Sigmoid colon (tissue), 6 donors: ENCODE measurements at regions not wholly inside any gene's neighbourhood (a gene's known extent, or its start where the extent isn't known, plus 50 kb on each side); places are given as distances from the start of the nearest gene placed in this dataset.

Source experiments
- DNase-seq: peaks from one replicate; pipeline ENCODE4 v3.0.0-alpha.2; 2019
- H3K27ac ChIP-seq, 4 donors: fragments of 200-600 bp; sonication (generic); one replicate each; pipeline ENCODE4 v1.5.1; 2016 to 2019; ENCODE audit warnings: mild to moderate bottlenecking in 1 of 4
- H3K27me3 ChIP-seq, 3 donors: fragments of 200-600 bp; sonication (generic); one replicate each; pipeline ENCODE4 v1.5.1; 2019; ENCODE audit warnings: mild to moderate bottlenecking in 1 of 3
- H3K36me3 ChIP-seq, 4 donors: fragments of 200-600 bp; sonication (generic); one replicate each; pipeline ENCODE4 v1.5.1; 2016 to 2019
- H3K4me1 ChIP-seq, 4 donors: fragments of 200-600 bp; sonication (generic); one replicate each; pipeline ENCODE4 v1.5.1; 2017 to 2019
- H3K4me3 ChIP-seq, 4 donors: fragments of 200-600 bp; sonication (generic); one replicate each; pipeline ENCODE4 v1.5.1; 2017 to 2019; ENCODE audit warnings: mild to moderate bottlenecking in 2 of 4, moderate library complexity in 1 of 4
- H3K9me3 ChIP-seq, 4 donors: fragments of 200-600 bp in 3 of 4; sonication (generic) in 3 of 4; one replicate each; pipeline versions ENCODE4 v1.5.1 to v1.6.1; 2013 to 2019
- CTCF ChIP-seq, 4 experiments: fragments of 450-650 bp in 3 of 4; fragments of 200-600 bp in 1 of 4; IDR thresholded peaks; one replicate each; pipeline ENCODE4 v1.5.1; 2016 to 2019; ENCODE audit warnings: antibody characterized with exemption in 4 of 4, mild to moderate bottlenecking in 3 of 4, moderate library complexity in 2 of 4
- EP300 ChIP-seq, 4 donors: sonication (generic); formaldehyde crosslinking; IDR thresholded peaks; one replicate each; pipeline ENCODE4 v1.6.1; 2017; ENCODE audit warnings: antibody characterized with exemption in 4 of 4
- POLR2A ChIP-seq, 2 donors: fragments of 450-650 bp; IDR thresholded peaks; one replicate each; pipeline ENCODE4 v1.6.1; 2016; ENCODE audit warnings: antibody characterized with exemption in 2 of 2, mild to moderate bottlenecking in 2 of 2, moderate library complexity in 2 of 2
- POLR2AphosphoS5 ChIP-seq, 4 donors: sonication (generic); formaldehyde crosslinking; IDR thresholded peaks; one replicate each; pipeline ENCODE4 v1.6.1; 2017; ENCODE audit warnings: antibody characterized with exemption in 4 of 4
- WGBS, 2 donors: extraction: QIAGEN DNeasy Blood & Tissue Kit; methylation state at CpG; one replicate each; pipeline ENCODE4 v1.1.7; 2013; 5-methylcytosine and 5-hydroxymethylcytosine counted together
- intact Hi-C: fragments of 100-400 bp; cut with DNase I; formaldehyde crosslinking; loops from one replicate; pipeline ENCODE4 v1.15.1; 2023
- donor health status: healthy with polysubstance abuse.
- donor health status: healthy.

- intact Hi-C loops: loop anchor here (10.0 kb wide), 2 partner anchors 102 to 1252 kb away; partner anchors contain the start of genes DDIT4L and PPP3CA
- H3K27ac ChIP-seq: peak overlapping the region; percentile 18 to 49 (median 29)
- 33% methylated on average over 8 of the region's 8 CpGs for WGBS, 2 donors
- DNase-seq: peak; percentile 92
- H3K4me1 ChIP-seq: peaks cover 0 to 11% (median 8%) of the 10 kb centered on the region in 4 donors
- H3K4me3 ChIP-seq: no peak overlapping the region
- H3K36me3 ChIP-seq: no peaks in the 10 kb centered on the region
- H3K9me3 ChIP-seq: no peaks in the 10 kb centered on the region
- TF ChIP-seq CTCF (IDR thresholded peaks at IDR 0.05) (peak; percentile 42 to 80 (median 52)), POLR2A (IDR thresholded peaks at IDR 0.05) (no peak), POLR2AphosphoS5 (IDR thresholded peaks at IDR 0.05) (peak in 1 of 4 donors; percentile 24), EP300 (IDR thresholded peaks at IDR 0.05) (peak in 1 of 4 donors; percentile 21)
- no peaks in the 10 kb centered on the region for H3K27me3 ChIP-seq
Measured at GRCh38 chr4:100093091-100093866, 97.0 kb downstream of the DDIT4L start.

- DNase-seq: no peak
- WGBS, 2 donors: 52 to 70% methylated on average over 3 of the region's 3 CpGs
- intact Hi-C loops: no loop called here
- Histone ChIP-seq H3K9me3 (no peaks in the 10 kb centered on the region), H3K36me3 (no peaks in the 10 kb centered on the region), H3K27ac (no peak overlapping the region), H3K4me1 (peaks cover 0 to under 1% (median 0%) of the 10 kb centered on the region in 4 donors), H3K27me3 (no peaks in the 10 kb centered on the region), H3K4me3 (no peak overlapping the region)
- no peak for TF ChIP-seq POLR2A (IDR thresholded peaks at IDR 0.05)
Measured at GRCh38 chr4:100087743-100088142, 102.5 kb downstream of the DDIT4L start.

- no peak overlapping the region for H3K4me3 ChIP-seq
- H3K27ac ChIP-seq: no peak overlapping the region
- no peaks in the 10 kb centered on the region for H3K27me3 ChIP-seq
- H3K4me1 ChIP-seq: no peaks in the 10 kb centered on the region
- TF ChIP-seq EP300 (IDR thresholded peaks at IDR 0.05) (no peak), POLR2AphosphoS5 (IDR thresholded peaks at IDR 0.05) (no peak), CTCF (IDR thresholded peaks at IDR 0.05) (no peak), POLR2A (IDR thresholded peaks at IDR 0.05) (no peak)
- DNase-seq: no peak
- H3K9me3 ChIP-seq: no peaks in the 10 kb centered on the region
- H3K36me3 ChIP-seq: no peaks in the 10 kb centered on the region
- intact Hi-C loops: no loop called here
- 75 to 86% methylated on average over 6 of the region's 6 CpGs for WGBS, 2 donors
Measured at GRCh38 chr4:100086766-100087431, 103.4 kb downstream of the DDIT4L start.

GRCh38 chr4:100084892-100085291, 105.4 kb downstream of the DDIT4L start:
- intact Hi-C loops: no loop called here
- Histone ChIP-seq H3K4me3 (no peak overlapping the region), H3K27ac (no peak overlapping the region), H3K4me1 (no peaks in the 10 kb centered on the region), H3K27me3 (no peaks in the 10 kb centered on the region), H3K9me3 (no peaks in the 10 kb centered on the region), H3K36me3 (no peaks in the 10 kb centered on the region)
- TF ChIP-seq POLR2A (IDR thresholded peaks at IDR 0.05) (no peak), EP300 (IDR thresholded peaks at IDR 0.05) (no peak), POLR2AphosphoS5 (IDR thresholded peaks at IDR 0.05) (no peak), CTCF (IDR thresholded peaks at IDR 0.05) (no peak)
- WGBS, 2 donors: 18 to 63% methylated on average over 1 of the region's 1 CpG
- no peak for DNase-seq

- intact Hi-C loops: no loop called here
- no peak overlapping the region for H3K4me3 ChIP-seq
- no peaks in the 10 kb centered on the region for H3K4me1 ChIP-seq
- H3K27me3 ChIP-seq: no peaks in the 10 kb centered on the region
- no peaks in the 10 kb centered on the region for H3K9me3 ChIP-seq
- TF ChIP-seq POLR2AphosphoS5 (IDR thresholded peaks at IDR 0.05) (no peak), CTCF (IDR thresholded peaks at IDR 0.05) (no peak), POLR2A (IDR thresholded peaks at IDR 0.05) (no peak)
- no peak overlapping the region for H3K27ac ChIP-seq
- DNase-seq: no peak
- H3K36me3 ChIP-seq: no peaks in the 10 kb centered on the region
Measured at GRCh38 chr4:100083289-100083688, 107.0 kb downstream of the DDIT4L start.
